ENCODE measurements at regions not wholly inside any gene's neighbourhood (a gene's known extent, or its start where the extent isn't known, plus 50 kb on each side); places are given as distances from the start of the nearest gene placed in this dataset.

DNA sequence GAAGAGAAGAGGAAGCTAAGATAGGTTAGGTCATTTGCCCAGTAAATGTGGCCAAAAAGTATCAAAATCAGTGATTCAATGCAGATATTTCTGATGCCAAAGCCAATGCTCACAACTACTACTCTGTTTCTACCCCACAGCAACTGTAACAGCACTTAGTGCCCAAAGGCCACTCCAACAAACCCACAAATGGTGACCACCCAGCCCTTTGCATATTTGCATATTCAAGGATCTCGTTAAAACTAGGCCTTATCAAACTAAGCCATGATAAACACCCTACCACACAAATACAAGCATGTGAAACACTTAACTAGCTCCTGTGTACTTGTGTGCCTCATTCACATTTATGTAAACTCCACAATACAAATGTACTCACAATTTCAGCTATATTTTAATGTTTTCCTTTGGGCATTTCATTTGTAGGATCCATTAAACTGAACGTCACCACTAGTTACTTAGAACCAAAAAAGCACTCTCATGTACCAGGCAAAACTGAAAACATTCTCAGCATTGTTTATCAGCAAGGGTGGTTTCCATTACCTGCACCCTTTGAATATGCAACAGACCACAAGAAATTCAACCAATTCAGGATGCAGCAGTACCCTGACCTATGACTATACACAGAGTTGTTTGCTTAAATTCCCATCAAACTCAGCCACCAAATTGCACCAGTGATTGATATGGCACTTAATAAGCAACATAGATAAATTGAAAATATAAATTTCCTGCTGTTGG is 111.2 kb upstream of the STT3B start:
- POLR2A ChIA-PET = no interaction called here
- CTCF ChIA-PET = no interaction called here

DNA sequence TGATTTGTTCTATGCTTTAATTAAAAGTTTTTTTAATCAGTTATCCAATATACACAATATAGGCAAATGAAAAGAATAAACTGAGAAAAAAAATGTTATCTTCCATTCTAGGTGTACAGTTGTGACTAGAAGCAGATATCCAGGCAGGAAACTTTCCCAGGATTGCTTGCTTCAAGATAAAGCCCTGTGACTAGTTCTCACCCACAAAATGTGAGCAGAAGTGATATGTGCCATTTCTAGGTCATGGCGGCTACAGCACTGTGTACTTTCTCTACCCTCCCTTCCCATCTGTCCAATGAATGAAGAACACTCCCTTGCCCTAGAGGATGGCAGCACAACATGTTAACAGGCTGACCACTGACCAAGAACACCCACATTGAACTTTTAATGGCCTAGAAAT is 110.5 kb upstream of the STT3B start:
- CTCF ChIA-PET = no interaction called here

DNA sequence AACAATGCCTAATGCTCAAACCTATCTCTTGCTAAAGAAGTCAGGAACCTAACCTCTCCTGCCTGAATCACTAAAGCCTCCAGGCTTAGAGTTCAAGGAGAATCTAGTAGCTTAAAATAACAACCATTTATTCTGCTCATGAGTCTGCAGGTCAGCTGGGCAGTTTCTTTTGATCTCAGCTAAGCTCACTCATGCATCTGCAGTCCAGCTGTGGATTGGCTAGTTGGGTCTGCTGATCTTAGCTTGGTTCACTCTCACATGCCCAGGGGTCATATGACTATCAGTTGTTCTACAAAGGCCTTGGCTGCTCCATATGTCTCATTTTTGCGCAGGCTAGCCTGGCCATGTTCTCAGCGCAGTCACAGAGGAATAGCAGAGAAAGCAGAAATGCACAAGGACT is 109.2 kb upstream of the STT3B start:
- POLR2A ChIA-PET = no interaction called here
- CTCF ChIA-PET = no interaction called here

More for the DNA sequence above, 110.5 kb upstream of the STT3B start:
- POLR2A ChIA-PET = no interaction called here

DNA sequence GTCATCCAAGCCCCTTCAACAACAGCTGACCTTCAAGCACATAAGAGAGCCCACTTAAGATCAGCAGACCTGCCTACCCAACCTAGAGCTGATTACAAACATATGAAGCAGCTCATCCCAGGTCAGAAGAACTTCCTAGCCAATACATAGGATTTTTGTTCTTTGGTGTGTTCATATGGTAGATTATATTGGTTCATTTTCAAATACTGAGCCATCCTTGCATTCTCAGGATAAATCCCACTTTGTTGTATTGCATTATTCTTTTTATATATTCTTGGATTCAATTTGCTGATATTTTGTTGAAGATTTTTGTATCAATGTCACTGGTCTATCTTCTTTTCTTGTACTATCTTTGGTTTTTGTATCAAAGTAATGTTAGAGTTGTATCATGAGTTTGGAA is 107.3 kb upstream of the STT3B start:
- ChIA-PET CTCF (no interaction called here), POLR2A (no interaction called here)

DNA sequence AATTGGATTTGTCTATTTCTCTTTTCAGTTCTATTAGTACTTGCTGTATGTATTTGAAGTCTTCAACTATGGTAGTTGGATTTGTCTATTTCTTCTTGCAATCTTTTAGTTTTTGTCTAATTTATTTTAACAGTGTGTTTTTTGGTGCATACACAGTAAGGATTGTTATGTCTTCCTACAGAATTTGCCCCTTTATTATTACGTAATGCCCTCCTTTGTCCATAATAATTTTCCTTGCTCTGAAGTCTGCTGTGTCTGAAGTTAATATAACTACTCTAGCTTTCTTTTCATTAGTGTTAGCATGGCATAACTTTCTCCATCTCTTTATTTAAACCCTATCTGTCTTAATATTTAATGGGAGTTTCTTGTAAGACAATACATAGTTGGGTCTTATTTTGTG is 105.1 kb upstream of the STT3B start:
- CTCF ChIA-PET = no interaction called here

DNA sequence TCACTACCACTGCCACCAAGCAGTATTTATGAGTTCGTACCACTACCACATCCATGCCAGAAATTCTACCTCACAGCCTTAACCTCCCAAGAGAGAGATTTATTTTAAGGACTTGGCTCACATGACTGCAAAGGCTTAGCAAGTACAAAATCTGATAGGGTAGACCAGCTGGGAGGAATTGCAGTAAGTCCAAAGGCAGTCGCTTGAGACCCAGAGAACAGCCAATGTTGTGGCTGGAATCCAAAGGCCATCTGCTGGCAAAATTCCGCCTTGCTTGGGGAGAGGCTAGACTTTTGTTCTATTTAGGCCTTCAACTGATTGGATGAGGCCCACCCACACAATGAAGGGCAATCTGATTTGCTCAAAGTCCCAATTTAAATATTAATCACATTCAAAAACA is 101.4 kb upstream of the STT3B start:
- ChIA-PET CTCF (no interaction called here), POLR2A (no interaction called here)

More for the DNA sequence above, 105.1 kb upstream of the STT3B start:
- POLR2A ChIA-PET = no interaction called here

DNA sequence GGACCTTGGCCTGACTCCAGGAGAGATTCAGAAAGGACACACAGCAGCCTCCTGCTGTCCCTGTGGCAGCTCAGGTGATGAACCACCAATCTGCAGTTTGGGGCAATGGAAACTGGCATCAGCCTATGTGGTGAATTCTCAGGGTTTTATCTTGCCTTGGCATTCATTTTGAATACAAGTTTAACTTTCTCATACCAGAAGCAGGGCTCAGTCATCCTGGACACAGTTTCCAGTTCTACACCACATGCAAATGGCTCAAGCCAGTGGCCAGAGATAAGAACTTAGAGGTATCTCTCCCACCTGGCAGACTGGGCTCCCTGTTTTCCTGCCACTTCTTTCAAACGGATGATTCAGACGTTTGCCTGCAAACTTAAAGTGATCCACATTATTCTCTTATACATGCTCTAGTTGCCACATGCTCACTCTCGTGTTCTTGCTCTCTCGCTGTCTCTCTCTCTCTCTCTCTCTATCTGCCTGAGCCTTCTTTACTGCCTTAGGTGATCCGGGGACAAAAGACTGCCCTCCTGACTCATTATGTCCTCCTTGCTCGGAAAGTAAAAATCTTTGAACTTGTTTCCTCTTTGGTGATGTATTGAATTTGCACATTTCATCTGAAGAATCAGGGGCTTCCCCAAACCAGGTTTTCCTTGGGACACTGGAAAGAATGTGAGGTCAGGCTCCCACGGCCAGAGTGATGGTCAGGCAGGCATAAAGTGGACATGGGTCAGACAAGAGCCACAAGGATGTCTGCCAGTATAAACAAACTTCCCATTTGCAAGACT is 99.6 kb upstream of the STT3B start:
- POLR2A ChIA-PET = no interaction called here
- CTCF ChIA-PET = no interaction called here

DNA sequence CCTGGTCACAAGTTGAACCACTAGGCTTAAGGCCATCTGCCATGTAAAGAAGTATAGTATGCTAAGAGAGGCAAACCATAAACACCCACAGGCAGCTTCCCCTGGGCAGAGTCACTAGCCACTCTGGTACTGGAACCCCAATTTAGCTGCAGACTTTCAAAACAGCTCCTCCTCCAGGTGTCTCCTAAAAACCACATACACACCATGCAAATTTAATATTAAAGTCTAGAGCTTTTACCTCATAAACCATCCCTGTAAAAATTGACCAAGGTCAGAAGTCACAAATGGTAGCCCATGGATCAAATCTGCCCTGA is 99.1 kb upstream of the STT3B start:
- ChIA-PET POLR2A (no interaction called here), CTCF (no interaction called here)

DNA sequence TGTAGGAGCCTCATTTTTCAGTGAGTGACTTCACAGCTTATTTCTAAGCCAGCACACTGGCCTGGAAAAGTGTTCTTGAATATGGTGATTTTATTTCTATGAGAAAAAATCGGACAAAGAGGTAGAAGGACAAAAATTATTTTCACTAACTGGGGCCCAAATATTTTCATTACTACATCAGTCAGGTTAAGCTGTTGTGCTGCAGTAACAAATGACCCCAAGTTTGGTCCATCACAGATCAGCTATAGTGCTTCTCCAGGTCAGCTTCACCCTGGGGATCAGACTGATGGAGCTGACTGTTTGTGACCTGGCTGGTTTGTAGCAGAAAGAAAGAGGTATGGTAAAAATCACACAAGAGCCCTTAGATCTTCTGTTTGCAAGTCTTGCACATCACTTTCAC is 97.9 kb upstream of the STT3B start:
- POLR2A ChIA-PET = no interaction called here
- CTCF ChIA-PET = no interaction called here

DNA sequence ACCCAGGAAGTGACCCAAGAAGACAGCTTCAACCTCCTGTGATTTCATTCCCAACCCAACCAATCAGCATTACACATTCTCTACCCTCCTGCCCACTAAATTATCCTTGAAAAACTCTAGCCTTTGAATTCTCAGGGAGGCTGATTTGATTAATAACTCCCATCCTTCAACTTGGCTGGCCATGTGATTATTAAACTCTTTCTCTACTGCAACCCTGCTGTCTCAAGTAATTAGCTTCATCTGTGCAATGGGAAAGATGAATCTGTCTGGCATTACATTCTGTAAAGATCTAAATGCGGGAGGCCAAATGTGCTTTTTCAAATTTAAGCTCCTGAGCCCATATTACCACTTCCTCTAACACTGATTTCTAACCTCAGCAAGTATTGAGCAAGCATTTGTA is 95.9 kb upstream of the STT3B start:
- POLR2A ChIA-PET = no interaction called here
- CTCF ChIA-PET = no interaction called here

DNA sequence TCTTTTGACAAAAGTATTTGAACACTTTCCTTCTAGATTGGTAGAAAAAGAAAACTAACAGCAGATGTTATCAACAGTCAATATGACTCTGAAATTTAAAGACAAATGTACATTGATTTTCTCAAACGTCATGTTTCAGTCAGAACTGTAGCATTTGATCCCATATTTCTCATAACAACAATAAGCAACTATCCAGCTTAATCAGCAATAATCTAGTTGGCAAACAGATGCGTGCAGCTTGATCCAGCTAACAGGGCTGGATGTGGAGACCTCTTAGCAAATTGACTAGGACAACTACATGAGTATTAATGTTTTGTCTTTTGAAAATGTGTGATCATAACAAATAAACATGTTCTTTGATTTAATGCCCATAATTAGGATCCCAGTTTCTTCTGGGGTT is 94.0 kb upstream of the STT3B start:
- POLR2A ChIA-PET = no interaction called here

DNA sequence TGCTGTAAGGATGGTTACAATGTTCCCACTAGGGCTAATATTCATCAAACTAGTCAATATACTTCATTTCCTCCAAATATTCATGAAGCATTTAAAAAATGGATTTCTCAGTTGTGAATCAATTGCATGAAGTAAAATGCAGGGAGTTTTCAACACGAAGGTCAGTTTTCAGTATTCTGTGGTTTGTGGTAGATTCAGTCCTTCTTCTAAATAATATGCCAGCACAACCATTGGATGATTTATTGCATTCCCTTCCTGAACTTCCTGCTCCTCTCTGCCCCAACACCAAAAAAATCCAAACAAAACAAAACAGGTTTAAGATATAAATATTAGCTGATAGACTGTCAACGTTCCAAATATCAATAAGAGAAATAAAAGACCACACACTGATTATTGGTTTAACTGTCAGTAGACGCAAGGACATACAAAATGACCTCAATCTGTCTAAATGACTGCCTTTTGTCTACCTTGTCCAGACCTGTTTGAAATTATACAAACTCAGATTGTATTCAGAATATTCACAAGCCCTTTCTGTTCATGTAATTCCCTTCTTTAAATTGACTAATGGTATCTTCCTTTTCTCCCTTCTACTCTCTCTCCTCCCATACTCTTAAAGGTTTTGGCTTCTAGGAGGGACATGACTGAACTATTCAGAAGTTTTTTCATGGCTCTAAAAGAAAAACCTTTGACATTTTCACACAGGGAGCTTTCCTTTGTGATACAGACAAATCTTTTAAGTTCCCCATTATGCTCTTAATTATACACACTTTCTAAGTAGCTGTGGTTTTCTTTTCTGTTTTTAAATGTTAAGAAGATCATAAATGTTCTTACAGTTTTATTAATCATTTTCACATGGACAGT is 92.6 kb upstream of the STT3B start:
- CTCF ChIA-PET = no interaction called here
- POLR2A ChIA-PET = no interaction called here

More for the DNA sequence above, 94.0 kb upstream of the STT3B start:
- CTCF ChIA-PET = no interaction called here

DNA sequence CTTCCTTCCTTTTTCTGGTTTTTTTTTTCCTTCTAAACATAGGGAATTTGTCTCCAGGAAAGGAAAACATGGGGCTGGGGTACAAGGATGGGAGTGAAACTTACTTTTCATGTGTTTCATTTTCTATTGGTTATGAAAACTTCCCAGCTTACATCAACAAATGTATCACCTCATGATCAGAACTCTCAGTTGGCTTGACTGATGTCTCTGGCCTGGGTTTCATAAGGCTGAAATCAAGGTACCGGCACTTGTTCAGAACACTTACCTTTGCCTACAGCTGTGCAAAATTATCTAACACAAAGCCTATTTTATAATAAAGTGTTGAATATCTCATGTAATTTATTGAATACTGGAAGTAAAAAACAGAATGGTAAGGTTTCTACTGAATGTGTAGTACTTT is 91.8 kb upstream of the STT3B start:
- CTCF ChIA-PET = no interaction called here
- POLR2A ChIA-PET = no interaction called here

DNA sequence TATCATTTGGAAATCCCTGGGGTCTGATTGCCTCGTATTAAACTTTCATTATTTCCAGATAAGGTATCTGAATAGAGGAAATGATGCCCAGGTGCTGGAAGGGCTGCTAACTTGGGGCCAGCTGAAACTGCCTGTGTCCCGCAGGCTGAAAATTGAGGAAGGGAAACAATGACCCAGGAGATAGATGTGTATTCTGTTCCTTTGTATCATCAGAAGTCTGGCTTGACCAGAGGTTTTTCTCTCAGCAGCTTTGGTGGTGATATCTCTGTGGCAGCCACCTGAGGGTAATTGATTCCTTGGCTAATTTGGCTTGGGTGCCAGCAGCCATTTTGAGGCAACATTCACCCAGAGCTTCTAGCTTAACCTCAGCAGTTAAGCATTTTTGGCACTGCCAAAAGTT is 90.0 kb upstream of the STT3B start:
- ChIA-PET POLR2A (no interaction called here), CTCF (no interaction called here)

DNA sequence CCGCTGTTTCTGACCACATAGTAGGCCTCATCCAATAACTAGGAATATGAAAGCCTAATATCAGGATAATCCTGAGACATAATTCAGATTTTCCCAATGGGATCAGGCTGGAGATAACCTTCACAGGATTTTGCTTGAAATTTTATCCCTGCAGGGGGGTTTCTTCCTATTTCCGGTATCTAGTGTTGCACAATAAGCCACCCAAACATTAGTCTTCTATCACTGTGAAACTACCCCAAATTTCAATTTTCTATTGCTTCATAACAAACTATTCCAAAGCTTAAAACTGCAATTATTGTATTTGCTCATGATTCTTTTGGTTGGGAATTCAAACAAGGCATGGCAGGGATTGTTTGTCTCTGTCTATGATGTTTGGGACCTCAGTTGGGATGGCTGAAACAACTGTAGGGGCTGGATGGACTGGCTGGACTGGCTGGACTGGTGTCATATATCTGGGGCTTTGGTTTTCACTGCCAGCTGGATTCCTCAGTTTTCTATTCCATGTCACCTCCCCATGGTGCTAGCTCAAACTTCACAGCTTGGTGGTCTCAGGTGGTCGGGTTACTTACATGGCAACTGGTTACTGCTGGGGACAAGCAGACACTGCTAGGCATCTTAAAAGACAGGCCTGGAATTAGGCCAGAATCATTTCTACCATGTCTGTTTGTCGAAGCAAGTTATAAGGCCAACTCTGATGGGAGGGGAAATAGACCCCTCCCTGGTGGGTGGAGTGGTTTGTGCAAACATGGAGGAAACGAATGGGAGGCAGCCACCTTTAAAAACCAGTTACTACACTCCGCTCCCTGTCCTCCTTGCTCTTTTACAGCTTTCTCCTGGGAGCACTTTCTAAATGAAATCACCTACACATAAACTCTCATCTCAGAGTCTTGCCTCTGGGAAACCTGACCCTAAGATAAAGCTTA is 88.2 kb upstream of the STT3B start:
- POLR2A ChIA-PET = no interaction called here
- CTCF ChIA-PET = interaction anchor here (1.2 kb wide), 1 partner anchor 157 kb away, joined by 3 read pairs; no protein-coding TSS in a partner anchor

DNA sequence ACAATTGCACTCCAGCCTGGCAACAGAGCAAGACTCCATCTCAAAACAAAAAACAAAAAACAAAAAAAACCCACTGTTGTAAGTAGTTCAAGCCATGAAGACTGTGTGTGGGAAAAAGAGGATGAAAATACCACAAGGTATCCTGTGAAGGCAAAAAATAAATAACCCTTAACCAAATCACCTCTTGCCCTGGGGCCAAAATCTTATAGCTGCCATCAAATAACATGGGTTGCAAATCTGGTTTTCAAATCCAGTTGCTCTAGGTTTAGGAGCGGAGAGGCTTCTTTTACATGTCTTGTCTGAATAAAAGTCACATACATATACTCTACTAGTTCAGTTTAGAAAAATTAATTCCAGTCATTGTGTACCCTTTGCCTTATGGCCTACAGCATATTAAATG is 87.0 kb upstream of the STT3B start:
- CTCF ChIA-PET = no interaction called here
- POLR2A ChIA-PET = no interaction called here

DNA sequence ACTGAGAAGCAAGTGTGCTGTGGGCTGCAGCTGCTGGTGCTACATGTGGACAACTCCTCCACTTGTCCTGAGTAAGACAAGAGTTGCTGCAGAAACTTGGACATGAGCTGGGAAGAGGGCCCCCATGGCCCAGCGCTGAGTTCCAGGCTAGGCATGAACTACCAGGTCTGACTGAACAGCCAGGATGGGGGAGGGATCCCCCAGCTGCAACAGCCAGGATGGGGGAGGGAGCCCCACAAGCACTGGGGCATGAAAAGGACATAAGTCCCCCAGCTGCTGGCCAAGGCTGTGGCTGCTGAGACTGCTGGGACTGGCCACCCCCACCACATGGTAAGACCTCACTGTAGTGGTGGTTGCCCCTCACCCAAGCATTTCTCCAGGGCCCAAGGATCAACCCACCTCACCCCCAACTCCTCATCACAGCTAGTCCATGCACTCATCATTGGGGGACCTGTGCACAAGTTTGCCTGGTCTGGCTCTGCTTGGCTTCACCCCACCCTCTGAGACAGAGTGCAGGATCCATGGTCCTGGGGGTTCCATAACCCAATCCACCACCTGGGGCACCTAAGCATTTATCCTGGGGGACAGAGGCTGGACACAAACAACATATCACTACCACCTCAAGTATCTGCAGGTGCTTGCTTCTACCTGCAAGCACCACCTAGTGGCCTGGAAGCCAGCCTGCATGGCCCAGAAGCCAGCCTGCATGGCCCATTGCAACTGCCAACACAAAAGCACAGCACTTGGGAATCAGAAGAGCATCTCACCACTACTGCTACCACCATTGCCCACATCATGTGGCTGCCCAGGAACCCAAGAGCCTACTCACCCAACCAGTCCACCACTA is 84.5 kb upstream of the STT3B start:
- CTCF ChIA-PET = no interaction called here
- POLR2A ChIA-PET = no interaction called here

DNA sequence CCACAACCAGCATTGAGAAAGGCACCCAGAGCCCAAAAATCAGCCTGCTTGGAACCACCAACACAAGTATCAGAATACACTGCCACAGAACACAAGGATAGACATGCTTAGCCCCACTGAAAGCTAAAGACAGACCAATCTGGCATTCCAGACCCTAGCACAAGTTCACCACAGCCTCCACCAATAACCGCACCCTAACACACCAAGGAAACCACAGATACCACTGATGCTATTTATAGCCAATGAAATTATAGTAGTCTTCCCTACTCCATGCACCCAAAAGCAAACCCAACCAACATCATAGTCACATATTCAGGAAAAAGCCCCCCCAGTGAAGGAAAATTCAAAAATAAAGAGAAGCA is 83.9 kb upstream of the STT3B start:
- CTCF ChIA-PET = no interaction called here
- POLR2A ChIA-PET = no interaction called here

DNA sequence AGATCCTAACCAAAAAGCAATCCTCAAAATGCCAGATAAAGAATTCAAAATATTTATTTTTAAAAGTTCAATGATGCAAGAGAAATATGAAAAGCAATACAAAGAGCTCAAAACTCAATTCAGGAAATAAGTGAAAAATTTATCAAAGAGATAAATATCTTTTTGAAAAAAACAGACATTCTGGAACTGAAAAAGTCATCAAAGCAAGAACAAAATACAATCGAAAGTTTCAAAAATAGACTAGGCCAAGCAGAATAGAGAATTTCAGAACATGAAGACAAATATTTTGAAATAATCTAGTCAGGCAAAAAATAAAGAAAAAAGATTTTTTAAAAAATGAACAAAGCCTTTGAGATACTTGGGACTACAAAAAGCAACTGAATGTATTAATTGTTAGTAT is 83.4 kb upstream of the STT3B start:
- ChIA-PET POLR2A (no interaction called here), CTCF (no interaction called here)
